Suprapubic skin (tissue), 3 donors: ENCODE measurements at regions not wholly inside any gene's neighbourhood (a gene's known extent, or its start where the extent isn't known, plus 50 kb on each side); places are given as distances from the start of the nearest gene placed in this dataset.

Experiments used
- CTCF ChIP-seq, 2 donors: fragments of 200-600 bp in 1 of 2; fragments of 450-650 bp in 1 of 2; sonication (generic) in 1 of 2; IDR thresholded peaks; one replicate each; pipeline ENCODE4 v1.5.1; 2016 to 2019; ENCODE audit warnings: antibody characterized with exemption in 2 of 2, mild to moderate bottlenecking in 1 of 2, moderate library complexity in 1 of 2
- EP300 ChIP-seq: sonication (generic); formaldehyde crosslinking; IDR thresholded peaks from one replicate; pipeline ENCODE4 v1.6.1; 2017; ENCODE audit warnings: antibody characterized with exemption
- POLR2A ChIP-seq, 2 donors: fragments of 450-650 bp; IDR thresholded peaks; one replicate each; pipeline ENCODE4 v1.6.1; 2017; ENCODE audit warnings: antibody characterized with exemption in 2 of 2, mild to moderate bottlenecking in 2 of 2, moderate library complexity in 2 of 2

- TF ChIP-seq POLR2A (IDR thresholded peaks at IDR 0.05) (no peak), CTCF (IDR thresholded peaks at IDR 0.05) (no peak), EP300 (no peak)
Observed at GRCh38 chr5:73391441-73391881, 57.1 kb downstream of the FOXD1 start.
